Fibroblast of skin of left quadriceps (primary cell): ENCODE measurements at regions not wholly inside any gene's neighbourhood (a gene's known extent, or its start where the extent isn't known, plus 50 kb on each side); places are given as distances from the start of the nearest gene placed in this dataset.

Experiments used
- DNase-seq, 2 experiments: peaks; one replicate each; pipeline ENCODE4 v3.0.0-alpha.2; 2013; ENCODE audit warnings: low read depth in 2 of 2

- DNase-seq: no peak
Measured at GRCh38 chr13:27367570-27367969, 56.8 kb upstream of the GTF3A start.

- DNase-seq: no peak
Measured at GRCh38 chr13:27370305-27370872, 54.0 kb upstream of the GTF3A start.

GRCh38 chr13:27371932-27372331 lies 52.5 kb upstream of the GTF3A start:
- DNase-seq: no peak

GRCh38 chr13:27372896-27373295 lies 51.5 kb upstream of the GTF3A start:
- no peak for DNase-seq

- DNase-seq: no peak
Measured at GRCh38 chr13:27374126-27374613, 50.2 kb upstream of the GTF3A start.
